LHCN-M2 (cell line): ENCODE measurements at regions not wholly inside any gene's neighbourhood (a gene's known extent, or its start where the extent isn't known, plus 50 kb on each side); places are given as distances from the start of the nearest gene placed in this dataset.

Source experiments
- DNase-seq: peaks from one replicate; pipeline ENCODE4 v3.0.0-alpha.2; 2012; ENCODE audit warnings: low read depth

GRCh38 chr19:31658993-31659896 lies 310.0 kb upstream of the TSHZ3 start:
- no peak for DNase-seq

- peak; percentile 61 for DNase-seq
These were observed 310.6 kb upstream of the TSHZ3 start for GRCh38 chr19:31659897-31660210.

GRCh38 chr19:31664096-31664495 lies 314.9 kb upstream of the TSHZ3 start:
- DNase-seq: no peak

GRCh38 chr19:31664997-31665396 lies 315.8 kb upstream of the TSHZ3 start:
- DNase-seq: no peak

GRCh38 chr19:31666126-31666525 lies 316.9 kb upstream of the TSHZ3 start:
- no peak for DNase-seq

GRCh38 chr19:31667106-31667505 lies 317.9 kb upstream of the TSHZ3 start:
- DNase-seq: no peak

- no peak for DNase-seq
These were observed 319.7 kb upstream of the TSHZ3 start for GRCh38 chr19:31668921-31669320.

GRCh38 chr19:31670931-31671330 lies 321.7 kb upstream of the TSHZ3 start:
- no peak for DNase-seq

- DNase-seq: no peak
These were observed 322.3 kb upstream of the TSHZ3 start for GRCh38 chr19:31671411-31672035.

GRCh38 chr19:31674503-31675192 lies 325.4 kb upstream of the TSHZ3 start:
- peak; percentile 87 for DNase-seq

GRCh38 chr19:31675193-31675913 lies 326.1 kb upstream of the TSHZ3 start:
- peak; percentile 85 for DNase-seq

- DNase-seq: peak; percentile 48
These were observed 327.2 kb upstream of the TSHZ3 start for GRCh38 chr19:31676271-31677004.

- peak; percentile 76 for DNase-seq
These were observed 329.2 kb upstream of the TSHZ3 start for GRCh38 chr19:31678421-31678820.

GRCh38 chr19:31681121-31681520 lies 331.9 kb upstream of the TSHZ3 start:
- DNase-seq: no peak

GRCh38 chr19:31693131-31693932 lies 344.1 kb upstream of the TSHZ3 start:
- no peak for DNase-seq

- no peak for DNase-seq
These were observed 344.7 kb upstream of the TSHZ3 start for GRCh38 chr19:31693933-31694269.

GRCh38 chr19:31694761-31695160 lies 345.5 kb upstream of the TSHZ3 start:
- DNase-seq: no peak

GRCh38 chr19:31699421-31699820 lies 350.2 kb upstream of the TSHZ3 start:
- DNase-seq: no peak

- DNase-seq: no peak
These were observed 351.9 kb upstream of the TSHZ3 start for GRCh38 chr19:31701146-31701545.

GRCh38 chr19:31705656-31706055 lies 356.4 kb upstream of the TSHZ3 start:
- no peak for DNase-seq

GRCh38 chr19:31706131-31706530 lies 356.9 kb upstream of the TSHZ3 start:
- DNase-seq: no peak
